ENCODE measurements at regions not wholly inside any gene's neighbourhood (a gene's known extent, or its start where the extent isn't known, plus 50 kb on each side); places are given as distances from the start of the nearest gene placed in this dataset.

GRCh38 chr4:115418635-115419396 is 305.4 kb upstream of the NDST4 start:
- no peak for DNase-seq

- no peak for DNase-seq
Measured at GRCh38 chr4:115396034-115396433, 282.6 kb upstream of the NDST4 start.

- no peak for DNase-seq
Measured at GRCh38 chr4:115376866-115377265, 263.4 kb upstream of the NDST4 start.

- DNase-seq, result no peak
Measured at GRCh38 chr4:115374621-115375020, 261.2 kb upstream of the NDST4 start.

- no peak for DNase-seq
Measured at GRCh38 chr4:115370490-115370889, 257.1 kb upstream of the NDST4 start.

- no peak for DNase-seq
Measured at GRCh38 chr4:115370012-115370411, 256.6 kb upstream of the NDST4 start.

GRCh38 chr4:115366390-115366789 is 253.0 kb upstream of the NDST4 start:
- no peak for DNase-seq

GRCh38 chr4:115365185-115365584 is 251.8 kb upstream of the NDST4 start:
- no peak for DNase-seq

- no peak for DNase-seq
Measured at GRCh38 chr4:115361781-115362180, 248.4 kb upstream of the NDST4 start.

GRCh38 chr4:115360431-115360830 is 247.0 kb upstream of the NDST4 start:
- DNase-seq, result no peak

GRCh38 chr4:115357776-115358175 is 244.4 kb upstream of the NDST4 start:
- no peak for DNase-seq

GRCh38 chr4:115356176-115356575 is 242.8 kb upstream of the NDST4 start:
- DNase-seq, result no peak

- DNase-seq, result no peak
Measured at GRCh38 chr4:115355329-115355728, 241.9 kb upstream of the NDST4 start.

- no peak for DNase-seq
Measured at GRCh38 chr4:115353370-115353769, 239.9 kb upstream of the NDST4 start.

GRCh38 chr4:115343171-115343570 is 229.8 kb upstream of the NDST4 start:
- DNase-seq, result no peak

GRCh38 chr4:115334736-115335411 is 221.5 kb upstream of the NDST4 start:
- DNase-seq, result no peak

GRCh38 chr4:115332078-115332477 is 218.7 kb upstream of the NDST4 start:
- DNase-seq, result no peak

GRCh38 chr4:115331241-115331640 is 217.8 kb upstream of the NDST4 start:
- no peak for DNase-seq

GRCh38 chr4:115325836-115326235 is 212.4 kb upstream of the NDST4 start:
- DNase-seq, result no peak

GRCh38 chr4:115323106-115323707 is 209.8 kb upstream of the NDST4 start:
- DNase-seq, result peak; percentile 68

- no peak for DNase-seq
Measured at GRCh38 chr4:115315182-115315581, 201.8 kb upstream of the NDST4 start.

- no peak for DNase-seq
Measured at GRCh38 chr4:115310641-115311040, 197.2 kb upstream of the NDST4 start.

- DNase-seq, result no peak
Measured at GRCh38 chr4:115294717-115295116, 181.3 kb upstream of the NDST4 start.

GRCh38 chr4:115293093-115293462 is 179.7 kb upstream of the NDST4 start:
- DNase-seq, result no peak

All from NCI-H2227 treated with DMSO at 0.1 percent for 48 hours (cell line).